Breast epithelium (tissue), 4 donors: ENCODE measurements at regions not wholly inside any gene's neighbourhood (a gene's known extent, or its start where the extent isn't known, plus 50 kb on each side); places are given as distances from the start of the nearest gene placed in this dataset.

Experiments
- DNase-seq, 2 donors: peaks; one replicate each; pipeline ENCODE4 v3.0.0-alpha.2; 2019; ENCODE audit warnings: low spot score in 2 of 2
- H3K27ac ChIP-seq, 2 donors: fragments of 200-600 bp; sonication (generic) in 1 of 2; one replicate each; pipeline ENCODE4 v1.5.1; 2016 to 2019; ENCODE audit warnings: mild to moderate bottlenecking in 1 of 2
- H3K27me3 ChIP-seq, 2 donors: fragments of 200-600 bp; sonication (generic) in 1 of 2; one replicate each; pipeline versions ENCODE4 v1.5.1 to v1.6.0; 2017 to 2019; ENCODE audit warnings: control low read depth in 1 of 2, mild to moderate bottlenecking in 1 of 2
- H3K36me3 ChIP-seq: fragments of 200-600 bp; one replicate; pipeline ENCODE4 v1.5.1; 2019
- H3K4me1 ChIP-seq, 2 donors: fragments of 200-600 bp; sonication (generic); one replicate each; pipeline ENCODE4 v1.5.1; 2016 to 2019; ENCODE audit warnings: control low read depth in 1 of 2
- H3K4me3 ChIP-seq, 3 donors: fragments of 200-600 bp; sonication (generic); 1 replicate in 2 of 3; 2 replicates in 1 of 3; pipeline ENCODE4 v1.5.1; 2016 to 2019; ENCODE audit warnings: mild to moderate bottlenecking in 3 of 3, moderate library complexity in 2 of 3
- H3K9me3 ChIP-seq, 2 donors: fragments of 200-600 bp; sonication (generic) in 1 of 2; one replicate each; pipeline ENCODE4 v1.5.1; 2016 to 2019; ENCODE audit warnings: control low read depth in 1 of 2
- POLR2A ChIP-seq: fragments of 450-650 bp; IDR thresholded peaks from one replicate; pipeline ENCODE4 v1.6.1; 2016; ENCODE audit warnings: antibody characterized with exemption, mild to moderate bottlenecking, moderate library complexity
- POLR2AphosphoS5 ChIP-seq, 3 donors: sonication (generic); formaldehyde crosslinking; IDR thresholded peaks; one replicate each; pipeline ENCODE4 v1.6.1; 2017; ENCODE audit warnings: antibody characterized with exemption in 3 of 3
- intact Hi-C: fragments of 100-400 bp; cut with DNase I; formaldehyde crosslinking; loops from one replicate; pipeline ENCODE4 v1.15.1; 2023; ENCODE audit warnings: low total_unique reads
- TF ChIP-seq, protein P1 (sequence below), 3 donors: fragments of 450-650 bp; IDR thresholded peaks; one replicate each; pipeline ENCODE4 v1.5.1; 2016 to 2017; ENCODE audit warnings: antibody characterized with exemption in 3 of 3, mild to moderate bottlenecking in 3 of 3, moderate library complexity in 3 of 3

DNA sequence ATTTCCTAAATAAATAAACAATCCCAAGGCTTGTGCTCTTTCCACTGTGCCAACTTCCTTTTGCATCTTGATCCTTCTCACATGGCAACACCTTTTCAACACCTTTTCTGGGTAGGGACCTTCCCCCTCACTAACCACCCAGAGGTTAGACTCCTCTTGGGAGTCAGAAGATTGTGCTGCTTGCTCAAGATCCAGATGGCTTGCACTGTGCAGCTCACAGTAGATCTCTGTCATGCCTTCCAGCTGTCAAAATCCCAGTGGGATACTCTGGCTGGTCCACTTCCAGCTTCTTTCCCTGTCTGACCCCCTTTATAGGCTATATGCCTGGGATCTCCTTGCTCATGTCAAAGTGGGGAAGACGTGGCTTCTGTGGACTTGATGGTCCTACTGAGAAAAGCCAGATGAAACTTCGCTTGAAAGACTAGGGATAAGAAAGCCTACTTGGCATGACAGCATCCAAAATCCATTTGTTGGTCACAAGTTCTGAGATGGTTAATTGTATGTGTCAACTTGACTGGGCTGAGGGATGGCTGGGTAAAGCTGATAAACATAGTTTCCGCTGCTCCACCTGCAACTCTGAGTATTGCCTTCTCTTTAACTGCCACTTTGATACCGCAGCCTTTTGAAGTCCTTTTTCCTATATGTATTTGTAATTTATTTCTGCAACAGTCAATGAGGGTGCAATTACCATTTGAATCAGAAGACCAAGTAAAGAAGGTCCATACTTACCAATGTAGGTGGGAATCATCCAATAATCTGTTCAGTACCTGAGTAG, 74.5 kb downstream of the S1PR1 start:
- no peak for DNase-seq
- H3K9me3 ChIP-seq = no peaks in the 10 kb centered on the region
- H3K27ac ChIP-seq = no peak overlapping the region
- no peaks in the 10 kb centered on the region for H3K4me1 ChIP-seq
- TF ChIP-seq, protein P1, sequence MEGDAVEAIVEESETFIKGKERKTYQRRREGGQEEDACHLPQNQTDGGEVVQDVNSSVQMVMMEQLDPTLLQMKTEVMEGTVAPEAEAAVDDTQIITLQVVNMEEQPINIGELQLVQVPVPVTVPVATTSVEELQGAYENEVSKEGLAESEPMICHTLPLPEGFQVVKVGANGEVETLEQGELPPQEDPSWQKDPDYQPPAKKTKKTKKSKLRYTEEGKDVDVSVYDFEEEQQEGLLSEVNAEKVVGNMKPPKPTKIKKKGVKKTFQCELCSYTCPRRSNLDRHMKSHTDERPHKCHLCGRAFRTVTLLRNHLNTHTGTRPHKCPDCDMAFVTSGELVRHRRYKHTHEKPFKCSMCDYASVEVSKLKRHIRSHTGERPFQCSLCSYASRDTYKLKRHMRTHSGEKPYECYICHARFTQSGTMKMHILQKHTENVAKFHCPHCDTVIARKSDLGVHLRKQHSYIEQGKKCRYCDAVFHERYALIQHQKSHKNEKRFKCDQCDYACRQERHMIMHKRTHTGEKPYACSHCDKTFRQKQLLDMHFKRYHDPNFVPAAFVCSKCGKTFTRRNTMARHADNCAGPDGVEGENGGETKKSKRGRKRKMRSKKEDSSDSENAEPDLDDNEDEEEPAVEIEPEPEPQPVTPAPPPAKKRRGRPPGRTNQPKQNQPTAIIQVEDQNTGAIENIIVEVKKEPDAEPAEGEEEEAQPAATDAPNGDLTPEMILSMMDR (IDR thresholded peaks at IDR 0.05) = no peak
- TF ChIP-seq POLR2AphosphoS5 (IDR thresholded peaks at IDR 0.05) (no peak), POLR2A (no peak)
- intact Hi-C loops = no loop called here
- no peak overlapping the region for H3K4me3 ChIP-seq
- H3K27me3 ChIP-seq = no peaks in the 10 kb centered on the region
- H3K36me3 ChIP-seq = no peaks in the 10 kb centered on the region

DNA sequence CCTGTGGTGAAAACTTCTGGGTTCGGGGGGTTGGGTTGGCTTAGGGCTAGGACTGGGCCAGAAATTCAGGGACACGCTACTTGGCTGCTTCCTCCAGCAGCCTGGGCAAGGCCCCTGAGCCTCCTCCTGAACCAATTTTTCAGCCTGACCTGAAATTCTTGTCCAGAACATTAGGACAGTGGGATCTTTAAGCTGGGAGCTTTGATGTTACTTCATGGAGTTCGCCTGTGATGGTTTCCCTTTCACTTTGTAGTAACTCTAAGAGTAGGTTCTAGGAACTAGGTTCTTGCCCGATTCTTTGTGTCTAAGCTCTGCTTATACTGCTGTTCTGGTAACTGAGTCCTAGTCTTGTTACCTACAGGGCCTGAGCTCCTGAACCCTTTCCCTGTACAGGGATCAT, 75.3 kb downstream of the S1PR1 start:
- H3K27ac ChIP-seq = no peak overlapping the region
- intact Hi-C loops = no loop called here
- H3K27me3 ChIP-seq = no peaks in the 10 kb centered on the region
- H3K4me1 ChIP-seq = no peaks in the 10 kb centered on the region
- H3K36me3 ChIP-seq = no peaks in the 10 kb centered on the region
- no peak for DNase-seq
- TF ChIP-seq, protein P1 (IDR thresholded peaks at IDR 0.05) = no peak
- TF ChIP-seq POLR2A (no peak), POLR2AphosphoS5 (IDR thresholded peaks at IDR 0.05) (no peak)
- no peak overlapping the region for H3K4me3 ChIP-seq
- H3K9me3 ChIP-seq = no peaks in the 10 kb centered on the region

DNA sequence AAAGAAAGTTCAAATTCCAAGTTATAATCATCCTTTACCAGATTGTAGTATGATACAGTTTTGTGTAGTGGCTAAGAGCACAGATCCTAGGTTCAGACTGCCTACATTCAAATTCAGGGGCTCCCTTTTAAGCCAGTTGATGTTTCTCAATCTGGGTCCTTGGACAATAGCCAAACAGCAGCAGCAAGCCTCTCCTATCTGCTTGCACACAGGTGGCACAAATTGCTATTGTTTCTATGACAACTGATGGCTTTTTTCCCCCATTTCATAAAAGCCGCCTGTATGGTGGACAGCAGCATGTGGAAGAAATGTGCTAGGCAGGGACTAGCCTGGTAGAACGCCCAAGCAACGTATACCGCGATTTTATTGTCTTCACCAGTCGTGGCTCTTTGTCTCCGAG, 76.5 kb downstream of the S1PR1 start:
- no peak for DNase-seq
- Histone ChIP-seq H3K4me1 (no peaks in the 10 kb centered on the region), H3K4me3 (no peak overlapping the region), H3K27ac (no peak overlapping the region), H3K36me3 (no peaks in the 10 kb centered on the region), H3K9me3 (no peaks in the 10 kb centered on the region), H3K27me3 (peaks cover 0 to 3% of the 10 kb centered on the region in 2 donors)
- intact Hi-C loops = no loop called here
- no peak for TF ChIP-seq POLR2A
- TF ChIP-seq, protein P1 (IDR thresholded peaks at IDR 0.05) = no peak
- TF ChIP-seq POLR2AphosphoS5 (IDR thresholded peaks at IDR 0.05) = no peak

DNA sequence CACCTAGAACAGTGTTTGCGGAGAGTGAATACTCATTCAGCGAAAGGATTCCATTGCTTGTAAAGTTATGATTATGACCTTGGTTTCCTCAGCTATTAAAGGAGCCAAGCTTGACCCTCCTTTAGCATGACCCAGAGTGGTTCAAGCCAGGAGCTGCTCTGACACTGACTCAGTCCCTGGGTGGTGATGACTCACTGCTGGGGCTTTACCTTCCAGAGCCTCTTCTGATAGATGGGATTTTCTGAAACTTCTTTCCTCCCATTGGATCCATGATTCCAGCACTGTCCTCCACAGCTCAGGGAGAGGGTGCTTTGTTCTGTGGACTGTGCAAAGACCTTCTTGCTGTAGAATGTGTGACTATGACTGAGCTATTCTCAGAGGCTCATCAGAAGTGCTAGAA, 77.4 kb downstream of the S1PR1 start:
- H3K27ac ChIP-seq = no peak overlapping the region
- TF ChIP-seq POLR2AphosphoS5 (IDR thresholded peaks at IDR 0.05) = no peak
- TF ChIP-seq, protein P1 (IDR thresholded peaks at IDR 0.05) = no peak
- no peak for TF ChIP-seq POLR2A
- H3K27me3 ChIP-seq = peaks cover 0 to 3% of the 10 kb centered on the region in 2 donors
- H3K9me3 ChIP-seq = no peaks in the 10 kb centered on the region
- no peaks in the 10 kb centered on the region for H3K36me3 ChIP-seq
- no peak overlapping the region for H3K4me3 ChIP-seq
- no peak for DNase-seq
- intact Hi-C loops = no loop called here
- no peaks in the 10 kb centered on the region for H3K4me1 ChIP-seq

DNA sequence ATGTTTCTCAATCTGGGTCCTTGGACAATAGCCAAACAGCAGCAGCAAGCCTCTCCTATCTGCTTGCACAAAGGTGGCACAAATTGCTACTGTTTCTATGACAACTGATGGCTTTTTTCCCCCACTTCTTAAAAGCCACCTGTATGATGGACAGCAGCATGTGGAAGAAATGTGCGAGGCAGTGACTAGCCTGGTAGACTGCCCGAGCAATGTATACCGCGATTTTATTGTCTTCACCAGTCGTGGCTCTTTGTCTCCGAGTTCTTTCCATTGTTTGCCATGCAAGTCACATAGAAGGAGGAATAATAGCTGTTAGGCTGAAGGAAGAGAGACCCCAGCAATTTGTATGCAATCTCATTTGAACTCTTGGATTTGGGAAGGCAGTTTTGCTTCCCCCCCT, 79.4 kb downstream of the S1PR1 start:
- no peak for TF ChIP-seq POLR2AphosphoS5 (IDR thresholded peaks at IDR 0.05)
- TF ChIP-seq, protein P1 (IDR thresholded peaks at IDR 0.05) = no peak
- no peak for TF ChIP-seq POLR2A
- Histone ChIP-seq H3K4me1 (no peaks in the 10 kb centered on the region), H3K4me3 (no peak overlapping the region), H3K36me3 (no peaks in the 10 kb centered on the region), H3K27ac (no peak overlapping the region), H3K27me3 (peaks cover 0 to 3% of the 10 kb centered on the region in 2 donors), H3K9me3 (no peaks in the 10 kb centered on the region)
- DNase-seq = no peak
- intact Hi-C loops = no loop called here
